CD4-positive, alpha-beta T cell treated with Interleukin-4 for 1 hour (primary cell): ENCODE measurements at regions not wholly inside any gene's neighbourhood (a gene's known extent, or its start where the extent isn't known, plus 50 kb on each side); places are given as distances from the start of the nearest gene placed in this dataset.
"Not testable (repeated sequence)": the region's sequence is repeated elsewhere in the genome, so short reads cannot be mapped to it uniquely, and the experiment has no call there.

Source experiments
- DNase-seq, 2 donors: peaks; one replicate each; pipeline ENCODE4 v3.0.0-alpha.2; 2020 to 2022

GRCh38 chr1:157249739-157250138 lies 111.5 kb upstream of the ETV3 start:
- no peak for DNase-seq

- no peak for DNase-seq
Measured at GRCh38 chr1:157249326-157249725, 111.1 kb upstream of the ETV3 start.

GRCh38 chr1:157247764-157248049 lies 109.5 kb upstream of the ETV3 start:
- not testable (repeated sequence) for DNase-seq

- DNase-seq: no peak
Measured at GRCh38 chr1:157247005-157247763, 109.0 kb upstream of the ETV3 start.

GRCh38 chr1:157245823-157246222 lies 107.6 kb upstream of the ETV3 start:
- DNase-seq: no peak

- DNase-seq: no peak
Measured at GRCh38 chr1:157241185-157241538, 103.0 kb upstream of the ETV3 start.

GRCh38 chr1:157240495-157241184 lies 102.4 kb upstream of the ETV3 start:
- DNase-seq: no peak

- no peak for DNase-seq
Measured at GRCh38 chr1:157239936-157240335, 101.7 kb upstream of the ETV3 start.

GRCh38 chr1:157238585-157238984 lies 100.4 kb upstream of the ETV3 start:
- no peak for DNase-seq

GRCh38 chr1:157237981-157238380 lies 99.8 kb upstream of the ETV3 start:
- DNase-seq: no peak

GRCh38 chr1:157237522-157237921 lies 99.3 kb upstream of the ETV3 start:
- no peak for DNase-seq

GRCh38 chr1:157236072-157236471 lies 97.9 kb upstream of the ETV3 start:
- DNase-seq: no peak

GRCh38 chr1:157235307-157235706 lies 97.1 kb upstream of the ETV3 start:
- DNase-seq: no peak

GRCh38 chr1:157234705-157235273 lies 96.6 kb upstream of the ETV3 start:
- DNase-seq: no peak

GRCh38 chr1:157233131-157233530 lies 94.9 kb upstream of the ETV3 start:
- DNase-seq: no peak

GRCh38 chr1:157231846-157232525 lies 93.8 kb upstream of the ETV3 start:
- no peak for DNase-seq

GRCh38 chr1:157230500-157230899 lies 92.3 kb upstream of the ETV3 start:
- DNase-seq: no peak

- no peak for DNase-seq
Measured at GRCh38 chr1:157227700-157228099, 89.5 kb upstream of the ETV3 start.

- no peak for DNase-seq
Measured at GRCh38 chr1:157226739-157227138, 88.5 kb upstream of the ETV3 start.

- no peak for DNase-seq
Measured at GRCh38 chr1:157219600-157219999, 81.4 kb upstream of the ETV3 start.

GRCh38 chr1:157219182-157219581 lies 81.0 kb upstream of the ETV3 start:
- no peak for DNase-seq

- no peak for DNase-seq
Measured at GRCh38 chr1:157218671-157219070, 80.5 kb upstream of the ETV3 start.

- no peak for DNase-seq
Measured at GRCh38 chr1:157217486-157217885, 79.3 kb upstream of the ETV3 start.

- DNase-seq: no peak
Measured at GRCh38 chr1:157213836-157214235, 75.6 kb upstream of the ETV3 start.
